ENCODE measurements at regions not wholly inside any gene's neighbourhood (a gene's known extent, or its start where the extent isn't known, plus 50 kb on each side); places are given as distances from the start of the nearest gene placed in this dataset.

DNA sequence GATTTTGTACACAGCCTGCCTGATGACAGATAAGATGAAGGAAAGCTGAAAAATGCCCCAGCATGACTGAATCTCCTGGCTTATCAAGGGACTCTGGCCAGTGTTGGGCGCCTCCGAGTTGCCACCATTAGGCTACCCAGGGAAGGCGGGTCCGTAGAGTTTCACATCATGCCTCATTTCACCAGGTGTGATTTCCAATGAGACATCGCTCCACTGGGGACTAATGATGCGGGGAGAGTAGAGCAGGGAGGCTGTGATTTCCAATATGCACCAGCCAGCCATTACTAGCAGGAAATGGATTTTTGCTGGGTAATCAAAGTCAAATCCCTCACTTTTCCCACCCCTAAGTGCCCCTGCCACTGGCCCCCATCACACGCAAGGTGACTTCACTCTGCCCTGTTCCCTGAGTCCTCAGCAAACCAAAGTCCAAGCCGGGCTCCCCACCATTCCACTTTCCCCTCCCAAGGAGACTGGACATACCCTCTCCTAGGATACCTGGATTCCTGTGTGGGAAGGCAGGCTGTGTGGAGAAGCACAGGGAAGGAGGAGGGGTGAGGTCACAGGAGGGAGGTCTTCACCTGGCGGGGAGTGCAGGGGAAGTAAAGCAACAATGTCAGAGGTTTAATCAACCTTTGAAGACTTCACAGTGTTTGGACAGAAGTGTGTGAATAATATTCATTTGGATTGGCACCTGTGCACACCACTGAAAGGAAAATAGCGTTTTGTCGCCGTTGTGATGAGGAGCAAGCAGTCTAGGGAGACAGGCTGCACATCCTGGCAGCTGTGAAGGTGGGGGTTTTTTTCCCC is 613.3 kb upstream of the CADM1 start:
- DNase-seq (ENCODE audit: low spot score): no peak
- Histone ChIP-seq H3K9me3 (ENCODE audit: control insufficient read depth in 4 of 4, low read length in 3 of 4) (peaks cover 0 to 9% (median 3%) of the 10 kb centered on the region in 4 donors), H3K4me3 (ENCODE audit: low read depth in 1 of 3, low read length in 3 of 3) (no peak overlapping the region), H3K27ac (ENCODE audit: low read depth in 1 of 2, low read length in 2 of 2) (no peak overlapping the region), H3K9ac (ENCODE audit: low read depth in 1 of 2, low read length in 2 of 2) (no peak overlapping the region), H3K4me1 (ENCODE audit: control insufficient read depth in 4 of 4, insufficient read depth in 4 of 4, low read length in 3 of 4) (no peaks in the 10 kb centered on the region), H3K36me3 (ENCODE audit: control insufficient read depth in 4 of 4, insufficient read depth in 3 of 4, low read depth in 1 of 4, low read length in 3 of 4) (no peaks in the 10 kb centered on the region), H3K27me3 (ENCODE audit: control insufficient read depth in 4 of 4, insufficient read depth in 4 of 4, low read length in 3 of 4) (no peaks in the 10 kb centered on the region)
- TF ChIP-seq TAF1 (conservative IDR thresholded peaks at IDR 0.05) (no peak), RXRA (IDR thresholded peaks at IDR 0.05) (no peak), RAD21 (IDR thresholded peaks at IDR 0.05) (no peak), JUND (IDR thresholded peaks at IDR 0.05) (no peak), GABPA (IDR thresholded peaks at IDR 0.05 in 1 of 2, conservative IDR thresholded peaks at IDR 0.05 in 1 of 2) (no peak), SP1 (IDR thresholded peaks at IDR 0.05) (no peak), HNF4A (conservative IDR thresholded peaks at IDR 0.05) (no peak), FOXA1 (IDR thresholded peaks at IDR 0.05) (no peak)
- TF ChIP-seq, protein P1, sequence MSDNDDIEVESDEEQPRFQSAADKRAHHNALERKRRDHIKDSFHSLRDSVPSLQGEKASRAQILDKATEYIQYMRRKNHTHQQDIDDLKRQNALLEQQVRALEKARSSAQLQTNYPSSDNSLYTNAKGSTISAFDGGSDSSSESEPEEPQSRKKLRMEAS (IDR thresholded peaks at IDR 0.05): no peak
- TF ChIP-seq, protein P2, sequence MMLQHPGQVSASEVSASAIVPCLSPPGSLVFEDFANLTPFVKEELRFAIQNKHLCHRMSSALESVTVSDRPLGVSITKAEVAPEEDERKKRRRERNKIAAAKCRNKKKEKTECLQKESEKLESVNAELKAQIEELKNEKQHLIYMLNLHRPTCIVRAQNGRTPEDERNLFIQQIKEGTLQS (IDR thresholded peaks at IDR 0.05): no peak
- TF ChIP-seq, protein P3, sequence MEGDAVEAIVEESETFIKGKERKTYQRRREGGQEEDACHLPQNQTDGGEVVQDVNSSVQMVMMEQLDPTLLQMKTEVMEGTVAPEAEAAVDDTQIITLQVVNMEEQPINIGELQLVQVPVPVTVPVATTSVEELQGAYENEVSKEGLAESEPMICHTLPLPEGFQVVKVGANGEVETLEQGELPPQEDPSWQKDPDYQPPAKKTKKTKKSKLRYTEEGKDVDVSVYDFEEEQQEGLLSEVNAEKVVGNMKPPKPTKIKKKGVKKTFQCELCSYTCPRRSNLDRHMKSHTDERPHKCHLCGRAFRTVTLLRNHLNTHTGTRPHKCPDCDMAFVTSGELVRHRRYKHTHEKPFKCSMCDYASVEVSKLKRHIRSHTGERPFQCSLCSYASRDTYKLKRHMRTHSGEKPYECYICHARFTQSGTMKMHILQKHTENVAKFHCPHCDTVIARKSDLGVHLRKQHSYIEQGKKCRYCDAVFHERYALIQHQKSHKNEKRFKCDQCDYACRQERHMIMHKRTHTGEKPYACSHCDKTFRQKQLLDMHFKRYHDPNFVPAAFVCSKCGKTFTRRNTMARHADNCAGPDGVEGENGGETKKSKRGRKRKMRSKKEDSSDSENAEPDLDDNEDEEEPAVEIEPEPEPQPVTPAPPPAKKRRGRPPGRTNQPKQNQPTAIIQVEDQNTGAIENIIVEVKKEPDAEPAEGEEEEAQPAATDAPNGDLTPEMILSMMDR (IDR thresholded peaks at IDR 0.05; ENCODE audit: low read depth, low read length, missing input control): no peak
- TF ChIP-seq, protein P4, sequence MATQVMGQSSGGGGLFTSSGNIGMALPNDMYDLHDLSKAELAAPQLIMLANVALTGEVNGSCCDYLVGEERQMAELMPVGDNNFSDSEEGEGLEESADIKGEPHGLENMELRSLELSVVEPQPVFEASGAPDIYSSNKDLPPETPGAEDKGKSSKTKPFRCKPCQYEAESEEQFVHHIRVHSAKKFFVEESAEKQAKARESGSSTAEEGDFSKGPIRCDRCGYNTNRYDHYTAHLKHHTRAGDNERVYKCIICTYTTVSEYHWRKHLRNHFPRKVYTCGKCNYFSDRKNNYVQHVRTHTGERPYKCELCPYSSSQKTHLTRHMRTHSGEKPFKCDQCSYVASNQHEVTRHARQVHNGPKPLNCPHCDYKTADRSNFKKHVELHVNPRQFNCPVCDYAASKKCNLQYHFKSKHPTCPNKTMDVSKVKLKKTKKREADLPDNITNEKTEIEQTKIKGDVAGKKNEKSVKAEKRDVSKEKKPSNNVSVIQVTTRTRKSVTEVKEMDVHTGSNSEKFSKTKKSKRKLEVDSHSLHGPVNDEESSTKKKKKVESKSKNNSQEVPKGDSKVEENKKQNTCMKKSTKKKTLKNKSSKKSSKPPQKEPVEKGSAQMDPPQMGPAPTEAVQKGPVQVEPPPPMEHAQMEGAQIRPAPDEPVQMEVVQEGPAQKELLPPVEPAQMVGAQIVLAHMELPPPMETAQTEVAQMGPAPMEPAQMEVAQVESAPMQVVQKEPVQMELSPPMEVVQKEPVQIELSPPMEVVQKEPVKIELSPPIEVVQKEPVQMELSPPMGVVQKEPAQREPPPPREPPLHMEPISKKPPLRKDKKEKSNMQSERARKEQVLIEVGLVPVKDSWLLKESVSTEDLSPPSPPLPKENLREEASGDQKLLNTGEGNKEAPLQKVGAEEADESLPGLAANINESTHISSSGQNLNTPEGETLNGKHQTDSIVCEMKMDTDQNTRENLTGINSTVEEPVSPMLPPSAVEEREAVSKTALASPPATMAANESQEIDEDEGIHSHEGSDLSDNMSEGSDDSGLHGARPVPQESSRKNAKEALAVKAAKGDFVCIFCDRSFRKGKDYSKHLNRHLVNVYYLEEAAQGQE (IDR thresholded peaks at IDR 0.05): no peak
- 89% methylated on average over 12 of the region's 12 CpGs for WGBS

DNA sequence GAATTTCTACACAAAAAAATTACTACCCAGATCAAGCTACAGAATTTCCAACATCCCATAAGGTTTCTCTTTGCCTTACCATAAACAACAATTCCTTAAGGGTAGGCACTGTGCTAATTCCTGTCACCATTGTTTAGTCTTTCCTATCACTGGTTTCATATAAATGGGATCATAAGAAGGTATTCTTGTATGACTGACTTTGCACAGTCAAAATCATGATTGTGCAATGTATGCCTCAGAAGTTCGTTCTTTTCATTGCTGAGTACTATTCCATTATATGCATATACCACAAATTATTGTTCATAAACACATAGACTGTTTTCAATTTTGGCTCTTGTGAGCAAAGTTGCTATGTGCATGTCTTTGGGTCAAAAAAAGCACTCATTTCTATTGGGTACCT is 611.6 kb upstream of the CADM1 start:
- Histone ChIP-seq H3K9me3 (ENCODE audit: control insufficient read depth in 4 of 4, low read length in 3 of 4) (peaks cover 0 to 10% (median 3%) of the 10 kb centered on the region in 4 donors), H3K4me1 (ENCODE audit: control insufficient read depth in 4 of 4, insufficient read depth in 4 of 4, low read length in 3 of 4) (no peaks in the 10 kb centered on the region), H3K27ac (ENCODE audit: low read depth in 1 of 2, low read length in 2 of 2) (no peak overlapping the region), H3K9ac (ENCODE audit: low read depth in 1 of 2, low read length in 2 of 2) (no peak overlapping the region), H3K4me3 (ENCODE audit: low read depth in 1 of 3, low read length in 3 of 3) (no peak overlapping the region), H3K27me3 (ENCODE audit: control insufficient read depth in 4 of 4, insufficient read depth in 4 of 4, low read length in 3 of 4) (no peaks in the 10 kb centered on the region), H3K36me3 (ENCODE audit: control insufficient read depth in 4 of 4, insufficient read depth in 3 of 4, low read depth in 1 of 4, low read length in 3 of 4) (no peaks in the 10 kb centered on the region)
- TF ChIP-seq EGR1 (IDR thresholded peaks at IDR 0.05; ENCODE audit: low read depth in 2 of 2): no peak
- DNase-seq (ENCODE audit: low spot score): no peak
- 84% methylated on average over 1 of the region's 1 CpG for WGBS
